ENCODE measurements at regions not wholly inside any gene's neighbourhood (a gene's known extent, or its start where the extent isn't known, plus 50 kb on each side); places are given as distances from the start of the nearest gene placed in this dataset.

- TF ChIP-seq CTCF (IDR thresholded peaks at IDR 0.05) (no peak), POLR2A (IDR thresholded peaks at IDR 0.05) (no peak)
Measured at GRCh38 chr5:120158211-120158610, 305.9 kb upstream of the PRR16 start.

Data from uterus (tissue), 2 donors.